Uterus (tissue), 3 donors: ENCODE measurements at regions not wholly inside any gene's neighbourhood (a gene's known extent, or its start where the extent isn't known, plus 50 kb on each side); places are given as distances from the start of the nearest gene placed in this dataset.

Experiments used
- DNase-seq, 2 donors: peaks; one replicate each; pipeline ENCODE4 v3.0.0-alpha.2; 2019 to 2020
- H3K27ac ChIP-seq, 2 donors: fragments of 200-600 bp; sonication (generic); 1 replicate in 1 of 2; 2 replicates in 1 of 2; pipeline ENCODE4 v1.5.1; 2016 to 2018
- H3K27me3 ChIP-seq, 2 donors: fragments of 200-600 bp; sonication (generic); one replicate each; pipeline ENCODE4 v1.5.1; 2018 to 2019; ENCODE audit warnings: control low read depth in 1 of 2
- H3K36me3 ChIP-seq, 2 donors: fragments of 200-600 bp; sonication (generic); one replicate each; pipeline ENCODE4 v1.5.1; 2019; ENCODE audit warnings: control low read depth in 1 of 2
- H3K4me1 ChIP-seq, 2 donors: fragments of 200-600 bp; sonication (generic); one replicate each; pipeline ENCODE4 v1.5.1; 2018 to 2019; ENCODE audit warnings: control low read depth in 1 of 2
- H3K4me3 ChIP-seq, 2 donors: fragments of 200-600 bp; sonication (generic); 1 replicate in 1 of 2; 2 replicates in 1 of 2; pipeline ENCODE4 v1.5.1; 2018 to 2019; ENCODE audit warnings: mild to moderate bottlenecking in 1 of 2
- H3K9me3 ChIP-seq, 2 donors: fragments of 200-600 bp; sonication (generic); one replicate each; pipeline ENCODE4 v1.5.1; 2019; ENCODE audit warnings: control low read depth in 1 of 2
- POLR2A ChIP-seq, 2 donors: fragments of 450-650 bp; IDR thresholded peaks; one replicate each; pipeline ENCODE4 v1.6.1; 2016; ENCODE audit warnings: antibody characterized with exemption in 2 of 2, mild to moderate bottlenecking in 1 of 2, moderate library complexity in 1 of 2
- intact Hi-C: fragments of 100-400 bp; cut with DNase I; formaldehyde crosslinking; loops from one replicate; pipeline ENCODE4 v1.15.1; 2023; ENCODE audit warnings: low total_unique reads
- TF ChIP-seq, protein P1 (sequence below), 4 experiments: fragments of 200-600 bp in 2 of 4; fragments of 450-650 bp in 2 of 4; sonication (generic) in 2 of 4; IDR thresholded peaks; one replicate each; pipeline ENCODE4 v1.5.1; 2016 to 2019; ENCODE audit warnings: antibody characterized with exemption in 4 of 4, mild to moderate bottlenecking in 2 of 4, moderate library complexity in 1 of 4
- donor health status: DM: yes; HTN: yes; CAD: no.

DNA sequence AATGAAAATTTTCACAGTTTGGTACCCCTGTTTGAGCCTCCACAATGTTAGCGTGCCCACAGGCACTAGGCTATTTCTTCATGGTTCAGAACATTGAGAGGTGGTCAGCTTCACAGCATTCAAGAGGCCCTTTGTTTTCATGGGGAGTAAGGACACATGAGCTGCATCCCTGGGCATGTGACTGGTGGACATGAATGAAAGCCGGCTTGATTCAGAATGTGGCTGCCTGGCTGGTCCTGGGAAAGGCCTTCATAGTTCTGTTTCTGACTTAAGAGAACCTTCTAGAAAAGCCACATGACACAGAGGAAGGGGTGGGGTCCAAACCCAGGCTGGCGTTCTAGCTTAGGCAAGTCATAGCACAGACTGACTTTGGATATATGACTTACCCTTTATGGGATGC is 420.6 kb downstream of the CMPK2 start:
- Histone ChIP-seq H3K4me3 (no peak overlapping the region), H3K36me3 (no peaks in the 10 kb centered on the region), H3K9me3 (no peaks in the 10 kb centered on the region), H3K27ac (no peak overlapping the region), H3K27me3 (no peaks in the 10 kb centered on the region), H3K4me1 (no peaks in the 10 kb centered on the region)
- TF ChIP-seq POLR2A (IDR thresholded peaks at IDR 0.05), result no peak
- TF ChIP-seq, protein P1, sequence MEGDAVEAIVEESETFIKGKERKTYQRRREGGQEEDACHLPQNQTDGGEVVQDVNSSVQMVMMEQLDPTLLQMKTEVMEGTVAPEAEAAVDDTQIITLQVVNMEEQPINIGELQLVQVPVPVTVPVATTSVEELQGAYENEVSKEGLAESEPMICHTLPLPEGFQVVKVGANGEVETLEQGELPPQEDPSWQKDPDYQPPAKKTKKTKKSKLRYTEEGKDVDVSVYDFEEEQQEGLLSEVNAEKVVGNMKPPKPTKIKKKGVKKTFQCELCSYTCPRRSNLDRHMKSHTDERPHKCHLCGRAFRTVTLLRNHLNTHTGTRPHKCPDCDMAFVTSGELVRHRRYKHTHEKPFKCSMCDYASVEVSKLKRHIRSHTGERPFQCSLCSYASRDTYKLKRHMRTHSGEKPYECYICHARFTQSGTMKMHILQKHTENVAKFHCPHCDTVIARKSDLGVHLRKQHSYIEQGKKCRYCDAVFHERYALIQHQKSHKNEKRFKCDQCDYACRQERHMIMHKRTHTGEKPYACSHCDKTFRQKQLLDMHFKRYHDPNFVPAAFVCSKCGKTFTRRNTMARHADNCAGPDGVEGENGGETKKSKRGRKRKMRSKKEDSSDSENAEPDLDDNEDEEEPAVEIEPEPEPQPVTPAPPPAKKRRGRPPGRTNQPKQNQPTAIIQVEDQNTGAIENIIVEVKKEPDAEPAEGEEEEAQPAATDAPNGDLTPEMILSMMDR (IDR thresholded peaks at IDR 0.05), result no peak
- no peak for DNase-seq
- intact Hi-C loops, result no loop called here

- Histone ChIP-seq H3K36me3 (no peaks in the 10 kb centered on the region), H3K27me3 (no peaks in the 10 kb centered on the region), H3K27ac (no peak overlapping the region), H3K9me3 (no peaks in the 10 kb centered on the region), H3K4me1 (no peaks in the 10 kb centered on the region), H3K4me3 (no peak overlapping the region)
- intact Hi-C loops, result no loop called here
- DNase-seq, result no peak
- TF ChIP-seq, protein P1 (IDR thresholded peaks at IDR 0.05), result no peak
- TF ChIP-seq POLR2A (IDR thresholded peaks at IDR 0.05), result no peak
Measured at GRCh38 chr2:6446938-6447608, 418.6 kb downstream of the CMPK2 start.

DNA sequence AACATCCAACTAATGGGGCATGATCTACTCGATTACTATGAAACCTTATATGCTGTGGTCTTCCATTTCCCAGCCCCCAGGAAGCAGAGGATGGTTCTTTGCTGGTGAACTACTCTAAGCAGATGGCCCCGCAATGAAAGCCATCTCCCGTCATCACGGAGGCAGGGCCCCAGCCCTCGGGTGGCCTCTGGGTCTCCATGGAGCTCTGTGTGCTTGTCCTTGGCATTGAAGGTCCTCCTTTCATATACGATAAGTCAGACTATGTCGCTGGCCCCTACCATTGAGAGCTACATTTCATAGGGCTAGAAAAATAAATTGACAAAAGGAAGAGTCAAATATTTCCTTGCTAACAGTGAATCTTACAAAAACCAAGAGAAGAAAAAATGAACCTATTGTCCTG is 416.8 kb downstream of the CMPK2 start:
- Histone ChIP-seq H3K4me3 (no peak overlapping the region), H3K27me3 (no peaks in the 10 kb centered on the region), H3K36me3 (no peaks in the 10 kb centered on the region), H3K4me1 (no peaks in the 10 kb centered on the region), H3K27ac (no peak overlapping the region), H3K9me3 (no peaks in the 10 kb centered on the region)
- intact Hi-C loops, result no loop called here
- DNase-seq, result no peak
- TF ChIP-seq, protein P1 (IDR thresholded peaks at IDR 0.05), result no peak
- no peak for TF ChIP-seq POLR2A (IDR thresholded peaks at IDR 0.05)

DNA sequence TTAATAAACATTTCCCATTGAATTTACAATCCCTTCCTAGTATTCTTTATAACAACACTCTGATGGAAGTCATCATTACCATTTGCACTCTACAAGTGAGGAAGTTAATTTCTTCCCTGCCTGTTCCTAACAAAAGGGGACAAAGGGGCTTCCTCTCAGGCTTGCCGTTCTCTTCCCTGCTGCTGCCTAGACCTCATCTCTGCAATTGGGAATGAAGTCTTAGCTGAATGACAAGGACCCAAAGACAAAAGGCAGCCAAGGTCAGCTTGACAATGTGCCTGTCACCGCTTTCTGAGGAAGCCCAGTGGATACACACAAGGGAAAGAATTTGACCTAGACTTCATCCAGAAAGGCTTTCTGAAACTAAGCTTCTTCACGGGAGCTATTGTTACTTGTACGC is 416.4 kb downstream of the CMPK2 start:
- no peak for DNase-seq
- intact Hi-C loops, result no loop called here
- TF ChIP-seq, protein P1 (IDR thresholded peaks at IDR 0.05), result no peak

DNA sequence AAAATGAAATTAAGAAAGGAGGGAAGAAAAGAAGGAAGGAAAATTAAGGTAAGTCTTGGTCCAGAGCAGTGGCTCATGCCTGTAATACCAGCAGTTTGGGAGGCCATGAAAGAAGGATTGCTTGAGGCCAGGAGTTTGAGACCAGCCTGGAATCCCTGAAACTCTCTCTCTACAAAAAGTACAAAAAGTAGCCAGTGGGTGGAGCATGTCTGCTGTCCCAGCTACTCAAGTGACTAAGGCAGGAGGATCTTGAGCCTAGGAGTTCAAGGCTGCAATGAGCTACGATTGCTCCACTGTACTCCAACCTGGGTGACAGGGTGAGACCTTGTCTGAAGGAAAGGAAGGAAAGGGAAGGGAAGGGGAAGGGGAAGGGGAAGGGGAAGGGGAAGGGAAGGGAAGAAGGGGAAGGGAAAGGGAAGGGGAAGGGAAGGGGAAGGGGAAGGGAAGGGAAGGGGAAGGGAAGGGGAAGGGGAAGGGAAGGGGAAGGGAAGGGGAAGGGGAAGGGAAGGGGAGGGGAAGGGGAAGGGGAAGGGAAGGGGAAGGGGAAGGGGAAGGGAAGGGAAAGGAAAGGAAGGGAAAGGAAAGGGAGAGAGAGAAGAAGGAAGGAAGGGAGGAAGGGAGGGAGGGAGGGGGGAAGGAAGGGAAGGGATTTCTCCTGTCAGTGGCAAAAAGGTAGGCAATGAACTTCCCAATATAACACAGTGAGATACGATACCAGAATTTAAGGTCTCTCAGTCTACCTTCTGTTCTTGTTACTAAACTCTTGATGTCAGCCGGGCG is 412.8 kb downstream of the CMPK2 start:
- no peak overlapping the region for H3K4me3 ChIP-seq
- no peak for DNase-seq
- no peaks in the 10 kb centered on the region for H3K9me3 ChIP-seq
- TF ChIP-seq, protein P1 (IDR thresholded peaks at IDR 0.05), result no peak
- no peak for TF ChIP-seq POLR2A (IDR thresholded peaks at IDR 0.05)
- H3K27me3 ChIP-seq, result no peaks in the 10 kb centered on the region
- H3K27ac ChIP-seq, result no peak overlapping the region
- H3K36me3 ChIP-seq, result no peaks in the 10 kb centered on the region
- no peaks in the 10 kb centered on the region for H3K4me1 ChIP-seq
- intact Hi-C loops, result no loop called here

More for the DNA sequence above, 416.4 kb downstream of the CMPK2 start:
- Histone ChIP-seq H3K36me3 (no peaks in the 10 kb centered on the region), H3K27ac (no peak overlapping the region), H3K4me3 (no peak overlapping the region), H3K27me3 (no peaks in the 10 kb centered on the region), H3K9me3 (no peaks in the 10 kb centered on the region), H3K4me1 (no peaks in the 10 kb centered on the region)
